ENCODE measurements at regions not wholly inside any gene's neighbourhood (a gene's known extent, or its start where the extent isn't known, plus 50 kb on each side); places are given as distances from the start of the nearest gene placed in this dataset.

GRCh38 chr3:72681598-72681997 lies 166.6 kb downstream of the SHQ1 start:
- TF ChIP-seq CTCF (IDR thresholded peaks at IDR 0.05) (no peak), POLR2A (IDR thresholded peaks at IDR 0.05) (no peak), POLR2AphosphoS5 (IDR thresholded peaks at IDR 0.05) (no peak), EP300 (IDR thresholded peaks at IDR 0.05; ENCODE audit: low read depth) (no peak)

Data from transverse colon (tissue), 4 donors.